Suprapubic skin (tissue), 3 donors: ENCODE measurements at regions not wholly inside any gene's neighbourhood (a gene's known extent, or its start where the extent isn't known, plus 50 kb on each side); places are given as distances from the start of the nearest gene placed in this dataset.

ENCODE experiments used
- CTCF ChIP-seq, 2 donors: fragments of 200-600 bp in 1 of 2; fragments of 450-650 bp in 1 of 2; sonication (generic) in 1 of 2; IDR thresholded peaks; one replicate each; pipeline ENCODE4 v1.5.1; 2016 to 2019; ENCODE audit warnings: antibody characterized with exemption in 2 of 2, mild to moderate bottlenecking in 1 of 2, moderate library complexity in 1 of 2
- POLR2AphosphoS5 ChIP-seq, 3 donors: sonication (generic); formaldehyde crosslinking; IDR thresholded peaks; one replicate each; pipeline ENCODE4 v1.6.1; 2017; ENCODE audit warnings: antibody characterized with exemption in 3 of 3

- TF ChIP-seq POLR2AphosphoS5 (IDR thresholded peaks at IDR 0.05) (no peak), CTCF (IDR thresholded peaks at IDR 0.05) (no peak)
These were observed 320.1 kb upstream of the DDI1 start for GRCh38 chr11:103716363-103716762.
